NOMO-1 treated with dmso at 0.1 percent for 144 hours (cell line): ENCODE measurements at regions not wholly inside any gene's neighbourhood (a gene's known extent, or its start where the extent isn't known, plus 50 kb on each side); places are given as distances from the start of the nearest gene placed in this dataset.
"Not testable (repeated sequence)": the region's sequence is repeated elsewhere in the genome, so short reads cannot be mapped to it uniquely, and the experiment has no call there.

Experiments
- DNase-seq: peaks from one replicate; lab custom pipeline; 2025; ENCODE audit not compliant: unreplicated experiment; lab: John Stamatoyannopoulos, UW

DNA sequence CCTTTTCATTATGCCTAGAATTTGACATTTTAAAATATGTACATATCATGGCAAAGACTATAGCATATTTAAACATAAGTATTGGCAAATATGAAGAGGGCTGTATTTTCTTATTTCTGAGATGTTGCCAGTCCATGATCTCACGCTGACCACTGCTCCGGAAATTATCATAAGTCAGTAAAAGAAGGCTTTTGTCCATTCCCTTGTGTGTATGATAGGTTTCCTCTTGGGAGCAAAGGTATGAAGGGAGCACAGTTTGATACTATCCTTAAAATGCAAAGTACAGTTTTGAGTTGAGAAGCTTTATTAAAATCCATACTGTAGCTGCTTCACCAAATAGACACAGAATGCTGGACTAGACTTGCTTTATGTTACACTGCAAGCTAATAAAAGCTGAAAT is 52.6 kb upstream of the AGA start:
- DNase-seq = no peak

DNA sequence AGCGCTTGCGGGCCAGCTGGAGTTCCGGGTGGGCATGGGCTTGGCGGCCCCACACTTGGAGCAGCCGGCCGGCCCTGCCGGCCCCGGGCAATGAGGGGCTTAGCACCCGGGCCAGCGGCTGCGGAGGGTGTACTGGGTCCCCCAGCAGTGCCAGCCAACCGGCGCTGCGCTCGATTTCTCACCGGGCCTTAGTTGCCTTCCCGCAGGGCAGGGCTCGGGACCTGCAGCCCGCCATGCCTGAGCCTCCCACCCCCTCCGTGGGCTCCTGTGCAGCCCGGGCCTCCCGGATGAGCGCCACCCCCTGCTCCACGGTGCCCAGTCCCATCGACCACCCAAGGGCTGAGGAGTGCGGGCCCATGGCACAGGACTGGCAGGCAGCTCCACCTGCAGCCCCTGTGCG is 53.4 kb upstream of the AGA start:
- DNase-seq = not testable (repeated sequence)

DNA sequence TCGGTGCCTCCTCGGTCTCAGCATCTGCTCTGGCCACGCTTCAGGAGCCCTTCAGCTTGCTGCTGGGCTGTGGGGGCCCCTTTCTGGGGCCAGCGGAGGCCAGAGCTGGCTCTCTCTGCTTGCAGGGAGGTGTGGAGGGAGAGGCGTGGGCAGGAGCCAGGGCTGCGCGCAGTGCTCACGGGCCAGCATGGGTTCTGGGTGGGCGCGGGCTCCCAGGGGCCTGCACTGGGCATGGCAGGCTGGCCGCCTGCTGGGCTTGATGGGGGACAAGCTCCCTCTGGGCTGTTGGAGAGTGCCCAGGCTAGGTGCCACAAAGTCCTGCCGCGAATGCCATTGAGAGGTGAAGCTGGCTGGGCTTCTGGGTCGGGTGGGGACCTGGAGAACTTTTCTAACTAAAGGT is 57.3 kb upstream of the AGA start:
- no peak for DNase-seq

DNA sequence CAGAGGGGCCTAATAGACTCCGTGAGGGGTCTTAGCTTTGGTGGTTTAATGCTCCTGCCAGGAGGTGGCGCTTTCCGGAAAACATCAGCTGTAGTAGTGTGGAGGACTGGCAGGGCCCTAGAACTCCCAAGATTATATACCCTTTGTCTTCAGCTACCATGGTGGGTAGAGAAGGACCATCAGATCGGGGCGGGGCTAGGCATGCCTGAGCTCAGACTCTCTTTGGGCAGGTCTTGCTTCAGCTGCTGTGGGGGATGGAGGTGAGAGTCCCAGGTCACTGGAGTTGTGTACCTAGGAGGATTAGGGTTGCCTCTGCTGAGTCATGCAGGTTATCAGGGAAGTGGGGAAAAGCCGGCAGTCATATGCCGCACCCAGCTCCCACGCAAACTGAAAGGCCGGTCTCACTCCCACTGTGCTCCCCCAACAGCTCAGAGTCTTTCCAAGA is 63.0 kb upstream of the AGA start:
- DNase-seq = no peak

DNA sequence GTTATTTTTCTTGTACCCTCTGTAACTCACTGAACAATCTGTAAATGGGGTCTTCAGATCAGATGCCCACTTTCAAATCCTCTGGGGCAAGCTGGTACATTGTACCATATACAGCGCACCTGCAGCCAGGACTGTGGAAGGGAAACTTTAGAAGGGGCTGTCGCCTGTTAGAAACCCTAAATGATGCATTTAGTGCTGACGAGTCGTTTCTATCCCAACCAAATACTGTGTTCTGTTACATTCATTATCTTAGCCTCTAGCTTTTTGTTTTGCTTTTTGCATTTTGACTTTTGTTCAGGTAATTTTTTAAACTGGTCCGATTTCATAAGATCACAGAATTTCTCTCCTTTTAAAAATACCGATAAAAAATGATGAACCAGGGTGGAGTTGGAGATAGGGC is 66.4 kb upstream of the AGA start:
- DNase-seq = no peak

DNA sequence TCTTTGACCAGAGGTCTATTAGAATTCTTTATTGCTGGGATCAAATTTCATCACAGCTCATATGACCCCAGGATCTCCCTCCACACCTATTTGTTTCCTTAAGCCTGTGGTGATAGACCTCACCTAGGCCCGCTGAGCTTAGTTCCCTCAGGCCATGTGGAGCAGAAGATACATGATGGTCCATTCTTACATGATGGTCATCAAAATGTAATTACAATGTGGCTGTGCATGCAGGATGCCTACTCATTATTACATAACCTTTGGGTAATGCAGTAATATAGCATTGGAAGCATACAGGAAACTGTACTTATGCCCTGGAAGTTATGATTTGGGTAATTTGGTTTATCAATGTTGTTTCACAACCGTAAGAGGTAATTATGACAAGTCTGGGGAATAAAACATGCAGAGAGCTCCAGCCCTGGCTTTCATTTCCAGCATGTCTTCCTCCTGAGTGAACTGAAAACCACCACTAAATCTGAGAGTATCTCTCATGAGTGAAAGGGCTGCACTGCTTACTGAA is 67.0 kb upstream of the AGA start:
- no peak for DNase-seq

DNA sequence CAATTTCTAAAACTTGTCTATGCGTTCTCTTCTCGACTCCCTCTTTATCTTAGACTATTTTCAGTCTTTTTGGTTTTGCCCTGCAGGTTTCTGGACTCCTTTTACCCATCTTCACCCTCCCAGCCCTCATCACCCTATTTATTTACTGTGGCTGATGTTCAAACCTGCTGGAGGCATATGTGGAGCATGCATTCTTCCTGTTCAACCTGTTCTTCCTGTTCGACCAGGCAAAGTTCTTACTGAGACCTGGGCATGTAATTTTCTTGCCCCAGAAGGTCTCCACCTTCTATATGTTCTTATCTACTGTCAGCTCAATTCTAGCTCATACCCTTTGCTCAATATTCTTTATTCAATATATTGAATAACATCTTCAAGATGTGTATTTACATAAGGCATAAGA is 69.4 kb upstream of the AGA start:
- no peak for DNase-seq

DNA sequence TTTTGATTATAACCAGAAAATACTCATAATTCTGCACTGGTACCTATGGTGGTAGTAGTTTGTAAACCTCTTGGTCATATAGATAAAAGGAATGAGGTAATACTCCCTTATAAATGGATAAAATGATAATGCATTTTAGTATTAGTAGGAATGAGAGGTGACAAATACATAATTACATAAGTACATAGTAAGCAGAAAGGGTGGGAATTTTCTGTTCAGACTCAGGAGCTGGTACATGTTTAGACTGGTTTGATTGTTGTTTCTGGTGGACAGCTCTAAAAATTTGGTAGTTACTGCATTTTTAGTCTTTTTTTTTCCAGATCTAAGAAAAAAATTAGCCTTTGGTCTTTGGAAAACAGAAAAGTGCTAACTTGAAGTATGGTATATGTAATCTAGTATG is 70.4 kb upstream of the AGA start:
- DNase-seq = no peak

DNA sequence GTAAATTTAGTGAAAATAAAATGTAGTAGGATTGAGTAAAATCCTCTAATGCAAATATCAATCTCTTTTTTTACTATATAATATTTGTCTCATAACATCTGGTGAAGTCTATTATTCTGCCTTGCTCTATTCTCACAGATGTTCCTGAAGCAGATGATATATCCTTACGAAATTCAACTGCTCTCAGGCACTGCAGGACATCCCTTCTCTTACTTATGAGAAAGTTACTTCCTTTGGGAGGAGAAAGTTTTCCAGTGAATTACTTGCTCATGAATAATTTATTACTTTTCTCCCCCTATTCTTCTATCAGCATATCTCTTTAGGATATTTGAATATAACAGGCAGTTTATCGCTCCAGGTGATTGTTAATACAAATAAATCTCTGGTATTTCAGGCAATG is 75.6 kb upstream of the AGA start:
- no peak for DNase-seq

DNA sequence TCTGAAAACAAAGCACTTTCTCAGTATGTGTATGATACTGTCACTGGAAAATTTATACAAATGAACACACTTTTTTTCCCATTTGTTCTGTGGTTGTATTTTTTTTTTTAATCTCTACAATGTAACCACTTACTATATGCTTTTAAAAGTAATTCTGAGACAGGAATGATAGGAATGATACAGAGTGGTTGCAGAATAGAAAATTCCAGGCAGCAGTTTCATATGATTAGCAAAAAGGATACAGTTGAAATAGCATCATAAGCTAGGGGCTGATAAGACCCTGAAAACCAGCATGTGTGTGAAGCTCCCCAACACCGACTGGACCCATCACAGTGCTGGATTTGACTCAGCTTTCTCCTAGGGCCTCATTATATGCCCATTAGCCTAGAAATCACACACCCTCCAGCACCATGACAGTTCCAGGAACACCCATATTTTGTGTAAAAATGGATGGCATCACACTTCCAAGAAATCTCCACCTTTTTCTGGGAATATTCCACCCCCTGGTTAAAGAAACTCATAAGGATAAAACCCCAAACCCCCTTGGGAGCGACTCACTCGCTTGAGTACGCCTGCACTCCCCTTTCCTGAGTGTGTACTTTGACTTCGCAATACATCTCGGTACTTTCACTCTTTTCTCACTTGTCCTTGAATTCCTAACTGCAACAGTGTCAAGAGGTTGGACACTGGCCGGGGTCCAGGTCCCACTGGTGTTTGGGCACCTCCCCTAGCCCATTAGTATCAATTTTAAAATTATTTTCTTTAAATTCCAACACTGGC is 77.4 kb upstream of the AGA start:
- no peak for DNase-seq

DNA sequence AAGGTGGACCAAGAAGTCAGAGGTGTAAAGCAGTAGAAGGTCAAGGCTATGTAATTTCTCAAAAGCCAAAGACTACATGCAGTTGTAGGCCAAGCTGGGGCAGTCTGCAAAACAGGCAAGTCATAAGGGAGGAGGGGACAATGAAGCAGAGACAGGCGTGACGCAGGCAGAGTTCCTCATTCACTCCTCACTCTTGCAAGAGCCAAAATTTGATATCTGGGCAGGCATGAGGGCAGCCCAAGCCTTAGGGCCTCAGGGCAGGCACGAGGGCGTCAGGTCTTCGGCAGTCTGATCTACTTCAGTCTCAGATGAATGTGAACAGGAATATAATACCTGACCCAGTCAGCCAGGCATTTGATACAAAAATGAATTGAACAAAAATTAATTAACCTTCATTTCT is 86.4 kb upstream of the AGA start:
- DNase-seq = no peak

DNA sequence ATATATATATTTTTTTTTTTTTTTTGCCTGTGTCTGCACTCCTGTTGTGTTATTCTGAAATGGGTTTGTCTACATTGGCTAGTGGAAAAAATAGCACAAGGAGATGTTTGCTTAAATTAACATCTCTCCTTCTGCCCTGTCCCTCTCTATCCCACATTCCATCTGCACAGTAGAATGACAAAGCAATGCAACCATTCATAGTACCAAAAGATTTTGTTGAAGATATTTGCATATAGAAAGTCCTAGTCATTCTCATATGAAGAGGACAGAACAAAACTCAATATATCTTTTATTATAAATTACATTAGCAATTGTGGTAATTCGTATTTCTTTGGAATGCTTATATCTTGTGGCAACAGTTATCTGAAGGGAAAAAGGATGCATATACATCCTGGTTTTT is 88.3 kb upstream of the AGA start:
- DNase-seq = no peak

DNA sequence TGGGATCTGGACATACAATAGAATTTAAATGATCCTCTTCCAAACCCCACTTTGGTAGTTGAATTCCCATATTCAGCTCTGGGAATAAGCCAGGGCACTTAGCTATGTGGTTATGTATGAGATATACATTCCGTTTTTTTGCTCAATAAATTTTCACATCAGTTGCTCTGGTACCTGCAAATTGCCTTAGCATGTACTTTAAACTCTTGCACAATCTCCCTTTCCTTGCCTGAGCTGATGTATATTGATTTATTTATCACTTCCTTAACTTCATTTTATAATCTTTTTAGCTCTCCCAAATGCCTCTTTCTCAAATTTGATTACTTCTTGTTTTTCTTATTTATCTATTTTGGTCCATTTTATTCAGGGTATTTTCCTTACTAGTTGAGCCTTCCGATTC is 90.1 kb upstream of the AGA start:
- no peak for DNase-seq

DNA sequence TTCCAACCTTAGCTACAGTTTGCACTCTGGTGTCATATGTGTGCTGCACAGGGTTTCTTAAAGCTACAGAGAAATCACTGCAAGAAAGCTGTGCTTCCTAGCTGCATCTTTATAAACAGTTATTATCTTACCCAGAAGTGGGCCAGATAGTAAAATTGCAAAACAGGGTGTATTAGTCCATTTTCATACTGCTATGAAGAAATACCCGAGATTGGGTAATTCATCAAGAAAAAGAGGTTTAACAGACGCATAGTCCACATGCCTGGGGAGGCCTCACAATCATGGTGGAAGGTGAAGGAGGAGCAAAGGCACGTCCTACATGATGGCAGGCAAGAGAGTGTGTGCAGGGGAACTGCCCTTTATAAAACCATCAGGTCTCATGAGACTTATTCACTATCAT is 92.6 kb upstream of the AGA start:
- DNase-seq = not testable (repeated sequence)

DNA sequence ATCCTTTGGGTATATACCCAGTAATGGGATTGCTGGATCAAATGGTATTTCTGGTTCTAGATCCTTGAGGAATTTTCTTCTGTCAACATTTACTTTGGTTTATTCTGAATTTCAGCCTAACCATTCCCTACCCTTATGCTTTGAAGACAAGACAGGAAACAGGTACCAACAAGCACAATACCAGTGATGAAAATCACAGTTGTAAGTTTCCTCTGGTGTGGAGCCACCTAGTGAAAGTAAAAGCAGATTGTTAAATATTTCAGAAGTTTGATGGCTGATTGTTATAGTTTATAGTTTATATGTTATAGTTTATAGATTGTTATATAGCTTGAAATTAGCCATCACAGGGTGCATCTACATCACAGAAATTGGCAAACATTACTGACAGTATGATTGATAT is 104.5 kb upstream of the AGA start:
- no peak for DNase-seq

DNA sequence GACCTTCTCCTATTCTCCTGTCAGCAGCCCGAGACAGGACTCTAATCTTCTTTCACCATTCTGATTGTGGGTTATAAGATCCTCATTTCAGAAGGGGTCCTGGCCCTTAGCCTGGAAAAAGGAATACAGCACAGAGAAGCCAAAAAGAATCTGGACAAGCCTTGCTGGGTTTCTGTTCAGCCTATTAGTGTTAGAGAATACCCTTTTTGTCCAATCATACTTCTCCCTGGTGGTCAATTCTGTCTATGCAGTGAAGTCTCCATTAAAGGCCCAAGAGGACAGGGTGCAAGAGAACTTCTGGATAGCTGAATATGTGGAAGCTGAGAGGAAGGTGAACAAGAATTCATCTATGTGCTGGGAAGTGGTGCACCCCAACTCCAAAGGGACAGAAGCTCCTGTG is 105.7 kb upstream of the AGA start:
- no peak for DNase-seq

DNA sequence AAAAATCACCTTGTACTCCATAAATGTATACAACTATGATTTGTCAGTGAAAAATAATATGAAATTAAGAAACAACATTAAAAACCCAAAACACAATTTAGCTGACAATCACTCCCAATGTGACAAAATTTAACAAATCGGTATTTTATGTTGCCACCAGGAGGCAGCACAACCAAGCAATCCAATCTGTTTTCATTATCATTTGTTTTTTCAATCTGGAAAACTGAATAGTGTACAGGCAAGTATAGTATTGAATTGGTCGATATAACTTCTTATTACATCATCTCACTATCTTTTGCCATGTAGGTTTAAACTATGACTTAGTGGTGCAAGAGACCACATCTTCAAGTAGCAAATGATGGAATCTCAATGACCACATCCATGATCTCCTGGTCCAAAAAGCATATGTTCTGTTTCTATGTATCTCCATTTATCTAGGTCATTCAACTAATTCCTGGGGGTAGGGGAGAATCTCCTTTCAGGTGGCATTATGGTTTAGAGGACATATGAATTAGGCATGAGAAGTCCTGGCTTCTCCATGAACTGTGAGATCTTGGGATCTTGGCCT is 112.9 kb upstream of the AGA start:
- DNase-seq = no peak

DNA sequence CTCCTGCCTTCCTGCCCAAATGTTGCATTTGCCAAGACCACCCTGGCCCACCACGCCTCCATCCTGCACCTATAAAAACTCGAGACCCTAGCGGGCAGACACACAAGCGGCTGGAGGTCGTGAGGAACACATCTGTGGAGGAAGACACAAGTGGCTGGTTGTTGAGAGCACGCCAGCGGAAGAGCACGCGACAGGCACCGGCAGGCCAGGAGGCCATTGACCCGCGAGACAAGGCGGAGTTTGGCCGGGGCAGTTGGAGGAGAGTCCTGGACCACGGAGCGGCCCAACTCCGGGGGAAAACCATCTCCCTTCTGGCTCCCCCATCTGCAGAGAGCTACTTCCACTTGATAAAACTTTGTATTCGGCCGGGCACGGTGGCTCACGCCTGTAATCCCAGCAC is 115.2 kb upstream of the AGA start:
- no peak for DNase-seq

DNA sequence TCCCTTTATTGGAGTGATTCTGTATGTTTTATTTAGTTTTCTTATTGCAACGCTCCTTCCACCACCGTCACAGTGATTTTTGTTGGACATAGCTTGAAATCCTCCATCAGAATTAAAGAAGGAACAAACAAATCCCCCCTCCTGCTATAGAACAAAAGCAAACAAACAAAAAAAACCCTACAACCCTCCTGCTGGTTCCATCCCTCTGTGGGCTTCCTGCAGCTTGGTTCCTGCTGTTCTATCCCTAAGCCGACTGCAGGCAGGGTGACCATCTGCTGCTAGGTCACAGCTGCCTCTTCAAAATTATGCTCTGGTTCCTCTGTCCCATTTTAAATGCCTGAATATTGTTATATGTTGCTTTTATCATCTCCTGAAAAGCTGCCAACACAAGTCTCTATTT is 116.8 kb upstream of the AGA start:
- DNase-seq = no peak

DNA sequence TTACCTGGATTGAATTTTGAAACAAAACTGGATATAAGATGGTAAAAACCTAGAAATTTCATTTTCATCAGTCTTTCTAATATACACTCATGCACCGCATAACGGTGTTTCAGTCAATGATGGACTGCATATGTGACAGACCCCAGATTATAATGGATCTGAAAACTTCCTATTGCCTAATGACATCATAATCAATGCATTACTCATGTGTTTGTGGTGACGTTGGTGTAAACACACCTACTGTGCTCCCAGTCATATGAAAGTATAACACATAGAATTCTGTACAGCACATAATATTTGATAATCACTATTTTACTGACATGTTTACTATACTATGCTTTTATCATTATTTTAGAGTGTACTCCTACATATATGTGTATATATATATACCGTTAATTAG is 119.9 kb upstream of the AGA start:
- no peak for DNase-seq

DNA sequence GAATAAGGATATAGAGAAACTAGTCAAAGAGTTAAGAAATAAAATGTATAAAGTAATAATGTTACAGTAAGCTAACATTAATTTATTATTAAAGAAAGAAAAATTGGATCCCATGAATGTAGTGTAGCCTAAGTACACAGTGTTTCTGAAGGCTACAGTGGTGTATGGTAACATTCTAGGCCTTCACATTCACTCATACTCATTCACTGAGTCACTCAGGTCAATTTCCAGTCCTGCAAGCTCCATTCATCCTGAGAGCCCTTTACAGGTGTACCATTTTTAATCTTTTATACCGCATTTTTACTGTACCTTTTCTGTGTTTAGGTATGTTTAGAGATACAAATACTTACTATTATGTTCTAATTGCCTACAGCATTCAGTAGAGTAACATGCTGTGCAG is 120.6 kb upstream of the AGA start:
- no peak for DNase-seq

DNA sequence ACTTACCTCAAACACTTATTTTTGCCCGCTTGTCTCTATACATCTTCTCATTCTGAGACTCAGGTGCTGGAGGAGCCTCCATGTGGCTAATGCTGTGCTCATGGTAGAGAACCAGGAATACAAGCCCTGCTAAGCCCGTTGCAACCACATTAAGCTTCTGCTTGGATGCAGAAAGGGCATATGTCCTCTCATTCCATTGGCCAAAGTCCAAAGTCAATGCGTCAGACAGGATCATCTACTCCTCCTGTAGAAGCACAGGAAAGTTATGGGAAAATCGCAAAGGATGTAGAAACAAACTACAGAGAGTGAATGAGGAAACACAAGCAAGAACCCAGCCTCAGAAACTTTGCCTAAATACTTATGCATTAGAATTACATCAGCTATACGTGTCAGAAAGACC is 124.5 kb upstream of the AGA start:
- no peak for DNase-seq

DNA sequence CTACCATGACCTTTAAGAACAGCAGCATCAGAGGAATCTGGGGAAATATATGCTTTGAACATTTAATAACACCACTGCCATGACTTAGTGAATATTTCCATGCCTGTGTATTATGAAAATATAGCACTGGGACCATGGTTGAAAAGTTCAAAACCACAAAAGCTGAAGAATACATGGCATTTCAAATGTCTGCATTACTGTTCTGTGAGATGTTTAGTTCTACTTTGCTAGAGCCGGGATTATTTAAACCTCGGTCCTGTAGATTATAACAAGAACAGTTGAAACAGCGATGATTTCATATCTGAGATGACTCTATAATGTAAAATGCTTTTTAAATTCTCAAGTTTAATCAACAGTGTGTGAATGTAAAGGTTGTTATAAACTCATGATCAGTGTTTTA is 126.7 kb upstream of the AGA start:
- no peak for DNase-seq
